ENCODE measurements at regions not wholly inside any gene's neighbourhood (a gene's known extent, or its start where the extent isn't known, plus 50 kb on each side); places are given as distances from the start of the nearest gene placed in this dataset.

DNA sequence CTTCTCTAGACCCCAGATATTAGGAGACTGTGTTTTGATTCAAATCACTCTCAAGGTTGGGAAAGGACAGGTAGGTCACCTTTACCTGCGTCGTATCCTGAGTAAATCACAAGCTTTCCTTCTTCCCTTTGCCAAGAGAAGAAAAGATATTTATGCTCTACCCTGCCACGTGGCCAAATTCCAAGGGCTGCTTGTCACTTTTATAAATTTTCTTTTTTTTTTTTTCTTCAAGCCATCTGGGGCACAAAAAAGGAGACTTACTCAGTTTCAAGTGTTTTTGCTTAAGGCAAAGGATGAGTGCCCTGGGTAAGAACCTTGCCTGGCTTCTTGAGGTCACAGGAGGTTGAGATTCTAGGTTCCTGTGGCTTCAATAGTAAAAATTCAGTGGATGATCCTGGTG, 285.1 kb downstream of the TMEM114 start:
- Mint-ChIP-seq H3K9me3 (ENCODE audit: unreplicated experiment) (peaks cover 3% of the 10 kb centered on the region), H3K27me3 (ENCODE audit: unreplicated experiment) (peaks cover 3% of the 10 kb centered on the region), H3K27ac (ENCODE audit: unreplicated experiment) (no peak overlapping the region), H3K36me3 (ENCODE audit: unreplicated experiment) (no peaks in the 10 kb centered on the region), H3K4me1 (ENCODE audit: low read depth, unreplicated experiment) (no peaks in the 10 kb centered on the region), H3K4me3 (ENCODE audit: unreplicated experiment) (no peak overlapping the region)
- DNase-seq: no peak
- TF ChIP-seq, protein P1, sequence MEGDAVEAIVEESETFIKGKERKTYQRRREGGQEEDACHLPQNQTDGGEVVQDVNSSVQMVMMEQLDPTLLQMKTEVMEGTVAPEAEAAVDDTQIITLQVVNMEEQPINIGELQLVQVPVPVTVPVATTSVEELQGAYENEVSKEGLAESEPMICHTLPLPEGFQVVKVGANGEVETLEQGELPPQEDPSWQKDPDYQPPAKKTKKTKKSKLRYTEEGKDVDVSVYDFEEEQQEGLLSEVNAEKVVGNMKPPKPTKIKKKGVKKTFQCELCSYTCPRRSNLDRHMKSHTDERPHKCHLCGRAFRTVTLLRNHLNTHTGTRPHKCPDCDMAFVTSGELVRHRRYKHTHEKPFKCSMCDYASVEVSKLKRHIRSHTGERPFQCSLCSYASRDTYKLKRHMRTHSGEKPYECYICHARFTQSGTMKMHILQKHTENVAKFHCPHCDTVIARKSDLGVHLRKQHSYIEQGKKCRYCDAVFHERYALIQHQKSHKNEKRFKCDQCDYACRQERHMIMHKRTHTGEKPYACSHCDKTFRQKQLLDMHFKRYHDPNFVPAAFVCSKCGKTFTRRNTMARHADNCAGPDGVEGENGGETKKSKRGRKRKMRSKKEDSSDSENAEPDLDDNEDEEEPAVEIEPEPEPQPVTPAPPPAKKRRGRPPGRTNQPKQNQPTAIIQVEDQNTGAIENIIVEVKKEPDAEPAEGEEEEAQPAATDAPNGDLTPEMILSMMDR (IDR thresholded peaks at IDR 0.05; ENCODE audit: partially characterized antibody, unreplicated experiment): no peak

DNA sequence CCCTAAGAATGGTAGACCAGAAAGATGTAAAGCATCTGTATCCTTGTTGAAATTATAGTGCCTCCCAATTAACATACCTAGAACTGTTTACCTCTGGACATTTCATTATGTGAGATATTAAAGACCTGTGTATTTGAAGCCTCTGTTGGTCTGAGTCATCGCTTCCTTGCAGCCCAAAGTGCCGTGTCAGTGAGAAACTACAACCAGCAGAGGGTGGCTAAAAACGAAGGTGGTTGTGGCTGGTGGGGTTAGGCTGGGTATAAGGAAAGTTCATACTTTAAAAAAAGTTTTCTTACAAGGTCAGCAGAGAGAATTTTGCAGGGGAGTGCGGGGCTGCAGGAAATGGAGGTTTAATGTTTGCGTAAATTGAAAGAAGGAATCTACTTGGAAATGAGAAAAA, 290.7 kb downstream of the TMEM114 start:
- peaks cover 7% of the 10 kb centered on the region for H3K9me3 Mint-ChIP-seq (ENCODE audit: unreplicated experiment)
- H3K27me3 Mint-ChIP-seq (ENCODE audit: unreplicated experiment): peaks cover 3% of the 10 kb centered on the region
- H3K36me3 Mint-ChIP-seq (ENCODE audit: unreplicated experiment): peaks cover 6% of the 10 kb centered on the region
- no peaks in the 10 kb centered on the region for H3K4me1 Mint-ChIP-seq (ENCODE audit: low read depth, unreplicated experiment)
- TF ChIP-seq, protein P1 (IDR thresholded peaks at IDR 0.05; ENCODE audit: partially characterized antibody, unreplicated experiment): no peak
- no peak for DNase-seq
- H3K4me3 Mint-ChIP-seq (ENCODE audit: unreplicated experiment): no peak overlapping the region
- no peak overlapping the region for H3K27ac Mint-ChIP-seq (ENCODE audit: unreplicated experiment)

DNA sequence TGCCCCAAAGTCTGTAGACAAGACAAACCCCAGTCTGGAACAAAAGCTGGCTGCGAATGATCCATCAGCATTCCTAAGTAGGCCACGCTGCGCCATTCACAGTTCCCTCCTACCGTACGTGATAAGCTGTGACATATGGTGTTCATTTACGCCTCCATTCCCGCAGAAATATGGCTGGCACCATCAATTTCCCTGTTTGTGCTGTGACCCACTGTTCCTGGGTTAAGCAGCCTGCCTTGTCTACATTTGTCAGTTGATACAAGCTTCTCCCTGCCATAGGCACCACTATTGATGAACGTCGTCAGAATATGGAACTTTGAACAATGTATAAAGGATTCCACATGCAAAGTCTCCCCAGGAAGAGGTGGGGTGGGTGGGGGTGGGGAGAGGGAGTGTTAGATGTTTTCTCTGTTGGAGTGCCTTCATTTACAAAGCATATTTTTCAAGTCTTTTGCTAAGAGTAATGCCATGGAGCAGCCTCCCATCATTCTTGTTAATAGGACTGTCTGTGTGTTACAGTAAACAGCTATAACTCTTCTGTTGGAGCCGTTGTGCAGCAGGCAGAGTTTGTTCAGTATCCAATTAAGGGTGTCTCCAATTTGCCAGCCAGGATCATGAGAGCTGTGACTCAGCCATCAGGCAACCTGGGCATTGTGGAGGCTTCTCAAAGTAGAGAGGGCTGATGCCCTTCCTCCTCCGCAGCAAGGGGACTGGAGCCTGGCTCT, 294.6 kb downstream of the TMEM114 start:
- TF ChIP-seq, protein P1 (IDR thresholded peaks at IDR 0.05; ENCODE audit: partially characterized antibody, unreplicated experiment): no peak
- Mint-ChIP-seq H3K4me1 (ENCODE audit: low read depth, unreplicated experiment) (no peaks in the 10 kb centered on the region), H3K27ac (ENCODE audit: unreplicated experiment) (no peak overlapping the region), H3K9me3 (ENCODE audit: unreplicated experiment) (peaks cover 7% of the 10 kb centered on the region), H3K4me3 (ENCODE audit: unreplicated experiment) (no peak overlapping the region), H3K27me3 (ENCODE audit: unreplicated experiment) (no peaks in the 10 kb centered on the region), H3K36me3 (ENCODE audit: unreplicated experiment) (peaks cover 6% of the 10 kb centered on the region)
- no peak for DNase-seq

DNA sequence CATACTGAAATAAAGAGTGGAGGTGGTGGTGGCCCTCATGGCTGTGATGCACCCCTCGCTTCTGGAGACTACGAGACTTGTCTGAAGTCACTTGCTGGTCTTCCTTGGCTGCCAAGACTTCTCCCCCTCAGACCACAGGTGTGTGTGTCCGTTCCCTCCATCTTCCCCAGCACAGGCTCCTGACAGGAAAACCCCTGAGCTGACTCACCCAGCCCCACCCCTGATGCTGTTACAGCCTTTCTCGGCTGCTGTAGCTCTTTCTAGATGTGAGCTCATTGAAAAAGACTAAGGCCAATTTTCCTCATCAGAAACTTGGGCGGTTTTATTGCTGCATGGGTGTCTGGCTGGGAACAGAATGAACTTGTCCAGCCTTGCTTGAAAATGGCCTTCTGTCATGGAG, 296.9 kb downstream of the TMEM114 start:
- peaks cover 5% of the 10 kb centered on the region for H3K9me3 Mint-ChIP-seq (ENCODE audit: unreplicated experiment)
- no peak for DNase-seq
- H3K36me3 Mint-ChIP-seq (ENCODE audit: unreplicated experiment): peaks cover 3% of the 10 kb centered on the region
- no peak overlapping the region for H3K27ac Mint-ChIP-seq (ENCODE audit: unreplicated experiment)
- H3K27me3 Mint-ChIP-seq (ENCODE audit: unreplicated experiment): no peaks in the 10 kb centered on the region
- TF ChIP-seq, protein P1 (IDR thresholded peaks at IDR 0.05; ENCODE audit: partially characterized antibody, unreplicated experiment): no peak
- no peaks in the 10 kb centered on the region for H3K4me1 Mint-ChIP-seq (ENCODE audit: low read depth, unreplicated experiment)
- no peak overlapping the region for H3K4me3 Mint-ChIP-seq (ENCODE audit: unreplicated experiment)

DNA sequence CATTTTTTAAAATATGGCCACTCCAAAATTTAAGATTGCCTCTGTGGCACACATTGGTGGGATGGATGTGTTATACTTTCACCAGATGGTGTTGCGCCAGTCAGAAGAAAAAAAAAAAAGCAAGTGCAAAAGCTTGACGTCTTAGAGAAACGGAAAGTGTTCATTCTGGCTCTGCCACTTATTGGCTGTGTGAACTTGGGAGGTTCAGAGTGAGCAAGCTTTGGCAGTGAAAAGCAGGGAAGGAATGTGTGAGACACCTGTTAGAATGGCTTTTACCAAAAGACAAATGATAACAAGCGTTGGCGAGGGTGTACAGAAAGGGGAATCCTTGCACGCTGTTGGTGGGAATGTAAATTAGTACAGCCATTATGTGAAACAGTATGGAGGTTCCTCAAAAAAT, 298.0 kb downstream of the TMEM114 start:
- no peak overlapping the region for H3K27ac Mint-ChIP-seq (ENCODE audit: unreplicated experiment)
- no peak overlapping the region for H3K4me3 Mint-ChIP-seq (ENCODE audit: unreplicated experiment)
- H3K9me3 Mint-ChIP-seq (ENCODE audit: unreplicated experiment): peaks cover 5% of the 10 kb centered on the region
- DNase-seq: no peak
- H3K27me3 Mint-ChIP-seq (ENCODE audit: unreplicated experiment): no peaks in the 10 kb centered on the region
- H3K4me1 Mint-ChIP-seq (ENCODE audit: low read depth, unreplicated experiment): no peaks in the 10 kb centered on the region
- no peaks in the 10 kb centered on the region for H3K36me3 Mint-ChIP-seq (ENCODE audit: unreplicated experiment)
- TF ChIP-seq, protein P1 (IDR thresholded peaks at IDR 0.05; ENCODE audit: partially characterized antibody, unreplicated experiment): no peak

Data from glutamatergic neuron (in vitro differentiated cells).